HepG2 (cell line): ENCODE measurements at regions not wholly inside any gene's neighbourhood (a gene's known extent, or its start where the extent isn't known, plus 50 kb on each side); places are given as distances from the start of the nearest gene placed in this dataset.

Source experiments
- DPF2 ChIP-seq: sonication (generic); formaldehyde crosslinking; IDR thresholded peaks from 2 replicates; pipeline ENCODE4 v1.4.0; 2020; ENCODE audit warnings: mild to moderate bottlenecking, low read depth, missing genetic modification reagents, borderline replicate concordance
- ESRRA ChIP-seq: sonication (generic); formaldehyde crosslinking; IDR thresholded peaks from 2 replicates; pipeline ENCODE4 v1.5.1; 2020; ENCODE audit warnings: mild to moderate bottlenecking, low read depth, missing genetic modification reagents
- FOSL2 ChIP-seq: sonication (generic); formaldehyde crosslinking; IDR thresholded peaks from 2 replicates; pipeline ENCODE4 v1.4.0; 2020; ENCODE audit warnings: missing genetic modification reagents
- HOXD1 ChIP-seq: sonication (generic); formaldehyde crosslinking; IDR thresholded peaks from 2 replicates; pipeline ENCODE4 v1.5.0; 2020; ENCODE audit warnings: missing genetic modification reagents
- IKZF4 ChIP-seq: sonication (generic); formaldehyde crosslinking; IDR thresholded peaks from 2 replicates; pipeline ENCODE4 v1.5.1; 2020; ENCODE audit warnings: borderline replicate concordance, mild to moderate bottlenecking, low read depth, missing genetic modification reagents; ENCODE audit errors: not compliant biosample characterization
- ISL2 ChIP-seq: sonication (generic); formaldehyde crosslinking; IDR thresholded peaks from 2 replicates; pipeline ENCODE4 v1.5.0; 2020; ENCODE audit warnings: missing genetic modification reagents
- JUNB ChIP-seq: sonication (generic); formaldehyde crosslinking; IDR thresholded peaks from 2 replicates; pipeline ENCODE4 v1.8.0; 2022; ENCODE audit warnings: missing genetic modification reagents, mild to moderate bottlenecking, borderline replicate concordance
- NCOR1 ChIP-seq: fragments of 200-600 bp; sonication (generic); IDR thresholded peaks from 2 replicates; pipeline ENCODE4 v1.7.0; 2017; ENCODE audit warnings: antibody characterized with exemption, low read length, borderline replicate concordance
- NR2F1 ChIP-seq, 2 experiments: fragments of 450-650 bp in 1 of 2; formaldehyde crosslinking in 1 of 2; IDR thresholded peaks; 2 replicates each; pipeline versions ENCODE4 v1.5.0 to v1.6.1; 2016 to 2020; ENCODE audit warnings: mild to moderate bottlenecking in 1 of 2, missing compliant biosample characterization in 1 of 2, missing genetic modification reagents in 1 of 2, moderate library complexity in 1 of 2
- PRDM10 ChIP-seq: sonication (generic); formaldehyde crosslinking; IDR thresholded peaks from 2 replicates; pipeline ENCODE4 v1.4.0; 2020; ENCODE audit warnings: low read depth, missing genetic modification reagents
- SRSF1 ChIP-seq: fragments of 200-400 bp; formaldehyde crosslinking; optimal IDR thresholded peaks from 2 replicates; pipeline ENCODE3; 2017; ENCODE audit warnings: mild to moderate bottlenecking, low read depth, low read length, moderate library complexity
- ZNF430 ChIP-seq: sonication (generic); formaldehyde crosslinking; IDR thresholded peaks from 2 replicates; pipeline ENCODE4 v1.9.0; 2021; ENCODE audit warnings: mild to moderate bottlenecking, missing genetic modification reagents
- ZNF597 ChIP-seq: sonication (generic); formaldehyde crosslinking; IDR thresholded peaks from 2 replicates; pipeline ENCODE4 v1.5.0; 2020; ENCODE audit warnings: missing genetic modification reagents
- TF ChIP-seq, protein P1 (sequence below), 2 experiments: sonication (generic) in 1 of 2; formaldehyde crosslinking in 1 of 2; IDR thresholded peaks; 2 replicates each; pipeline versions ENCODE4 v1.6.1 to v1.9.0; 2014 to 2022; ENCODE audit warnings: antibody characterized with exemption in 1 of 2, borderline replicate concordance in 1 of 2, inconsistent platforms in 1 of 2, low read depth in 1 of 2, missing genetic modification reagents in 1 of 2
- TF ChIP-seq, protein P2 (sequence below): sonication (generic); formaldehyde crosslinking; IDR thresholded peaks from 2 replicates; pipeline ENCODE4 v1.4.0; 2020; ENCODE audit warnings: missing genetic modification reagents, borderline replicate concordance

GRCh38 chr10:16381083-16381482 lies 55.7 kb upstream of the PTER start (continued):
- TF ChIP-seq, protein P1, sequence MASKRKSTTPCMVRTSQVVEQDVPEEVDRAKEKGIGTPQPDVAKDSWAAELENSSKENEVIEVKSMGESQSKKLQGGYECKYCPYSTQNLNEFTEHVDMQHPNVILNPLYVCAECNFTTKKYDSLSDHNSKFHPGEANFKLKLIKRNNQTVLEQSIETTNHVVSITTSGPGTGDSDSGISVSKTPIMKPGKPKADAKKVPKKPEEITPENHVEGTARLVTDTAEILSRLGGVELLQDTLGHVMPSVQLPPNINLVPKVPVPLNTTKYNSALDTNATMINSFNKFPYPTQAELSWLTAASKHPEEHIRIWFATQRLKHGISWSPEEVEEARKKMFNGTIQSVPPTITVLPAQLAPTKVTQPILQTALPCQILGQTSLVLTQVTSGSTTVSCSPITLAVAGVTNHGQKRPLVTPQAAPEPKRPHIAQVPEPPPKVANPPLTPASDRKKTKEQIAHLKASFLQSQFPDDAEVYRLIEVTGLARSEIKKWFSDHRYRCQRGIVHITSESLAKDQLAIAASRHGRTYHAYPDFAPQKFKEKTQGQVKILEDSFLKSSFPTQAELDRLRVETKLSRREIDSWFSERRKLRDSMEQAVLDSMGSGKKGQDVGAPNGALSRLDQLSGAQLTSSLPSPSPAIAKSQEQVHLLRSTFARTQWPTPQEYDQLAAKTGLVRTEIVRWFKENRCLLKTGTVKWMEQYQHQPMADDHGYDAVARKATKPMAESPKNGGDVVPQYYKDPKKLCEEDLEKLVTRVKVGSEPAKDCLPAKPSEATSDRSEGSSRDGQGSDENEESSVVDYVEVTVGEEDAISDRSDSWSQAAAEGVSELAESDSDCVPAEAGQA (IDR thresholded peaks at IDR 0.05; ENCODE audit: low read depth): no peak
- TF ChIP-seq, protein P1 (CRISPR knock-in tag; IDR thresholded peaks at IDR 0.05; ENCODE audit: borderline replicate concordance): peak; percentile 54; the same call in 1 of the 2 replicates
- peak; percentile 37; the same call in 1 of the 2 replicates for TF ChIP-seq NCOR1
- TF ChIP-seq ESRRA: 0 out of 2 replicates have a peak, but pooled peaks have one; percentile 25
- TF ChIP-seq JUNB (CRISPR knock-in tag): peak; percentile 91; the same call in 1 of the 2 replicates
- TF ChIP-seq DPF2 (CRISPR knock-in tag): peak; percentile 68; the same call in 1 of the 2 replicates
- no peak for TF ChIP-seq ZNF597 (CRISPR knock-in tag)
- TF ChIP-seq, protein P2, sequence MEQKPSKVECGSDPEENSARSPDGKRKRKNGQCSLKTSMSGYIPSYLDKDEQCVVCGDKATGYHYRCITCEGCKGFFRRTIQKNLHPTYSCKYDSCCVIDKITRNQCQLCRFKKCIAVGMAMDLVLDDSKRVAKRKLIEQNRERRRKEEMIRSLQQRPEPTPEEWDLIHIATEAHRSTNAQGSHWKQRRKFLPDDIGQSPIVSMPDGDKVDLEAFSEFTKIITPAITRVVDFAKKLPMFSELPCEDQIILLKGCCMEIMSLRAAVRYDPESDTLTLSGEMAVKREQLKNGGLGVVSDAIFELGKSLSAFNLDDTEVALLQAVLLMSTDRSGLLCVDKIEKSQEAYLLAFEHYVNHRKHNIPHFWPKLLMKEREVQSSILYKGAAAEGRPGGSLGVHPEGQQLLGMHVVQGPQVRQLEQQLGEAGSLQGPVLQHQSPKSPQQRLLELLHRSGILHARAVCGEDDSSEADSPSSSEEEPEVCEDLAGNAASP (CRISPR knock-in tag): peak; percentile 34; the same call in 1 of the 2 replicates
- no peak for TF ChIP-seq IKZF4 (CRISPR knock-in tag)
- TF ChIP-seq SRSF1: no peak
- peak; percentile 85 to 96 for TF ChIP-seq NR2F1 (CRISPR knock-in tag; IDR thresholded peaks at IDR 0.05)
- TF ChIP-seq HOXD1 (CRISPR knock-in tag): peak; percentile 97
- peak; percentile 99 for TF ChIP-seq FOSL2 (CRISPR knock-in tag)
- 0 out of 2 replicates have a peak, but pooled peaks have one; percentile 55 for TF ChIP-seq ISL2 (CRISPR knock-in tag)
- peak; percentile 39; the same call in 1 of the 2 replicates for TF ChIP-seq PRDM10 (CRISPR knock-in tag)
- no peak for TF ChIP-seq ZNF430 (CRISPR knock-in tag)
